Neural progenitor cell (in vitro differentiated cells): ENCODE measurements at regions not wholly inside any gene's neighbourhood (a gene's known extent, or its start where the extent isn't known, plus 50 kb on each side); places are given as distances from the start of the nearest gene placed in this dataset.

Experiments
- EZH2 ChIP-seq: fragments of 200-600 bp; sonication (generic); IDR thresholded peaks from 2 replicates; pipeline ENCODE4 v1.6.1; 2017; ENCODE audit warnings: antibody characterized with exemption, mild to moderate bottlenecking, moderate library complexity
- TF ChIP-seq, protein P1 (sequence below): fragments of 200-600 bp; sonication (generic); IDR thresholded peaks from 2 replicates; pipeline ENCODE4 v1.5.1; 2017; ENCODE audit warnings: antibody characterized with exemption, mild to moderate bottlenecking

- TF ChIP-seq, protein P1, sequence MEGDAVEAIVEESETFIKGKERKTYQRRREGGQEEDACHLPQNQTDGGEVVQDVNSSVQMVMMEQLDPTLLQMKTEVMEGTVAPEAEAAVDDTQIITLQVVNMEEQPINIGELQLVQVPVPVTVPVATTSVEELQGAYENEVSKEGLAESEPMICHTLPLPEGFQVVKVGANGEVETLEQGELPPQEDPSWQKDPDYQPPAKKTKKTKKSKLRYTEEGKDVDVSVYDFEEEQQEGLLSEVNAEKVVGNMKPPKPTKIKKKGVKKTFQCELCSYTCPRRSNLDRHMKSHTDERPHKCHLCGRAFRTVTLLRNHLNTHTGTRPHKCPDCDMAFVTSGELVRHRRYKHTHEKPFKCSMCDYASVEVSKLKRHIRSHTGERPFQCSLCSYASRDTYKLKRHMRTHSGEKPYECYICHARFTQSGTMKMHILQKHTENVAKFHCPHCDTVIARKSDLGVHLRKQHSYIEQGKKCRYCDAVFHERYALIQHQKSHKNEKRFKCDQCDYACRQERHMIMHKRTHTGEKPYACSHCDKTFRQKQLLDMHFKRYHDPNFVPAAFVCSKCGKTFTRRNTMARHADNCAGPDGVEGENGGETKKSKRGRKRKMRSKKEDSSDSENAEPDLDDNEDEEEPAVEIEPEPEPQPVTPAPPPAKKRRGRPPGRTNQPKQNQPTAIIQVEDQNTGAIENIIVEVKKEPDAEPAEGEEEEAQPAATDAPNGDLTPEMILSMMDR, result no peak
- TF ChIP-seq EZH2, result no peak
Measured at GRCh38 chr5:101894985-101895384, 401.1 kb downstream of the SLCO4C1 start.
